Stomach (tissue), 8 donors: ENCODE measurements at regions not wholly inside any gene's neighbourhood (a gene's known extent, or its start where the extent isn't known, plus 50 kb on each side); places are given as distances from the start of the nearest gene placed in this dataset.

Experiments used
- DNase-seq, 2 donors: peaks; one replicate each; pipeline versions ENCODE4 v3.0.0 to v3.0.0-alpha.2; 2013 to 2019
- H3K27ac ChIP-seq, 5 donors: fragments of 200-600 bp in 4 of 5; sonication (generic) in 4 of 5; one replicate each; pipeline ENCODE4 v1.5.1; 2013 to 2019; ENCODE audit warnings: mild to moderate bottlenecking in 1 of 5, moderate library complexity in 1 of 5
- H3K27me3 ChIP-seq, 3 donors: fragments of 200-600 bp; sonication (generic); one replicate each; pipeline ENCODE4 v1.5.1; 2017 to 2019; ENCODE audit warnings: mixed run types in 1 of 3
- H3K36me3 ChIP-seq, 4 donors: fragments of 200-600 bp; sonication (generic); 1 replicate in 3 of 4; 2 replicates in 1 of 4; pipeline ENCODE4 v1.5.1; 2016 to 2019
- H3K4me1 ChIP-seq, 4 donors: fragments of 200-600 bp; sonication (generic); one replicate each; pipeline ENCODE4 v1.5.1; 2016 to 2019
- H3K4me3 ChIP-seq, 4 donors: fragments of 200-600 bp; sonication (generic) in 3 of 4; one replicate each; pipeline ENCODE4 v1.5.1; 2016 to 2019; ENCODE audit warnings: mild to moderate bottlenecking in 1 of 4
- H3K9me3 ChIP-seq, 4 donors: fragments of 200-600 bp; sonication (generic); one replicate each; pipeline ENCODE4 v1.5.1; 2016 to 2019
- CTCF ChIP-seq, 7 experiments: fragments of 450-650 bp in 4 of 7; fragments of 200-600 bp in 3 of 7; sonication (generic) in 3 of 7; IDR thresholded peaks; one replicate each; pipeline ENCODE4 v1.5.1; 2016 to 2019; ENCODE audit warnings: antibody characterized with exemption in 7 of 7, control low read depth in 2 of 7, mild to moderate bottlenecking in 1 of 7
- EP300 ChIP-seq: sonication (generic); formaldehyde crosslinking; IDR thresholded peaks from one replicate; pipeline ENCODE4 v1.6.1; 2017; ENCODE audit warnings: antibody characterized with exemption
- POLR2A ChIP-seq, 4 donors: fragments of 450-650 bp; IDR thresholded peaks; one replicate each; pipeline ENCODE4 v1.6.1; 2016; ENCODE audit warnings: antibody characterized with exemption in 4 of 4, control low read depth in 2 of 4, mild to moderate bottlenecking in 1 of 4, moderate library complexity in 1 of 4
- POLR2AphosphoS5 ChIP-seq, 3 donors: sonication (generic); formaldehyde crosslinking; IDR thresholded peaks; one replicate each; pipeline ENCODE4 v1.6.1; 2016; ENCODE audit warnings: antibody characterized with exemption in 3 of 3
- WGBS, 5 donors: extraction: QIAGEN DNeasy Blood & Tissue Kit in 3 of 5; methylation state at CpG; one replicate each; pipeline versions ENCODE4 v1.1.5 to v1.1.7; 2013 to 2018; 5-methylcytosine and 5-hydroxymethylcytosine counted together
- intact Hi-C: fragments of 100-400 bp; cut with DNase I; formaldehyde crosslinking; loops from one replicate; pipeline ENCODE4 v1.15.1; 2023; ENCODE audit warnings: low total_unique reads
- donor health status: healthy with polysubstance abuse.
- donor health status: Bipolar disorder and iron deficiency.
- donor health status: healthy.

- WGBS, 5 donors = 23 to 41% (median 29%) methylated on average over 12 of the region's 12 CpGs
- peak; percentile 37 to 84 for DNase-seq
- Histone ChIP-seq H3K4me1 (peaks cover 16 to 54% (median 48%) of the 10 kb centered on the region in 4 donors), H3K27me3 (no peaks in the 10 kb centered on the region), H3K36me3 (no peaks in the 10 kb centered on the region), H3K27ac (peak overlapping the region; percentile 6 to 84 (median 75)), H3K9me3 (no peaks in the 10 kb centered on the region), H3K4me3 (no peak overlapping the region)
- peak in 2 of 3 donors; percentile 38 to 77 for TF ChIP-seq POLR2AphosphoS5 (IDR thresholded peaks at IDR 0.05)
- TF ChIP-seq POLR2A (IDR thresholded peaks at IDR 0.05) = no peak
- intact Hi-C loops = no loop called here
These were observed 370.6 kb upstream of the PROK2 start for GRCh38 chr3:72155391-72156064.

DNA sequence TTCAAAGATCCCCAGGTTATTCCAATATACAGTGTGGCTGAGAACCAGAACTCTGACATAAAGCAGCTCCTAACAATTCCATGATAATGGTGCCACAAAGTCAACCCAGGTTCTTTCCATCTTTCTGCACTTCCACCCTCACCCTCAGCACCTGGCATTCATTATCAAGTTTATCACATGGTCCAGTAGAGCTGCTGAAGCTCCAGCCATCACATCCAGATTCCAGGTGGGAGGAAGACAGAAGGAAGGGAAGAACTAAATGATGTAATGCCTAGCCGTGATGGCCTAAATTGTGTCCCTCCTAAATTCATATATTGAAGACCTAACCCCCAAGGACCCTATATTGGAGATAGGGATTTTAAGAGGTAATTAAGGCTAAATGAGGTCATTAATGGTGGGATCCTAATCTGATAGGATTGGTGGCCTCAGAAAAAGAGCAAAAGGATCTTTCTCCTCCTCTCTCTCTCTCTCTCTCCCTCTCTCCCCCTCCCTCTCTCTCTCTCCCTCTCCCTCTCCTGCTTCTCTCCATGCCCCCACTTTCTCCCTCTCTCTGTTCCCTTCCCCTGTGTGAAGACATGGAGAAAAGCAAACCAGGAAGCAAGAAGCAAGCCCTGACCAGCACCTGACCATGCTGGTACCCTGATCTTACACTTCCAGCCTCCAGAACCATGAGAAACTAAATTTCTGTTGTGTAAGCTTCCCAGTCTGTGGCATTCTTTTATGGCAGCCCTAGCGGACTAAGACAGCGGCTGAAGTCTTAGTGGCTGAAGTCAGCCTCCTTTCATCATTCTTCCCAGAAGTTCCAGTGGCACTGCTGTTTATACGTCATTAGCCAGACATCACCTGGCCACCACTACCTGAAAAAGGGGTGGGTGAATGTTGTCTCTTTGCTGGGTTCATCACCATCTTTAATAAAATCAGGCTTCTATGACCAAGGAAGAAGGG, 369.7 kb upstream of the PROK2 start:
- no peaks in the 10 kb centered on the region for H3K27me3 ChIP-seq
- WGBS, 5 donors = 78 to 88% (median 86%) methylated on average over 4 of the region's 4 CpGs
- no peak overlapping the region for H3K4me3 ChIP-seq
- no peaks in the 10 kb centered on the region for H3K36me3 ChIP-seq
- DNase-seq = peak in 1 of 2 donors; percentile 32
- intact Hi-C loops = no loop called here
- peaks cover 16 to 57% (median 49%) of the 10 kb centered on the region in 4 donors for H3K4me1 ChIP-seq
- H3K9me3 ChIP-seq = no peaks in the 10 kb centered on the region
- TF ChIP-seq POLR2A (IDR thresholded peaks at IDR 0.05) (no peak), POLR2AphosphoS5 (IDR thresholded peaks at IDR 0.05) (peak in 1 of 3 donors; percentile 25)
- H3K27ac ChIP-seq = peak overlapping the region; percentile 6 to 84 (median 75)

- H3K9me3 ChIP-seq = no peaks in the 10 kb centered on the region
- peaks cover 16 to 57% (median 49%) of the 10 kb centered on the region in 4 donors for H3K4me1 ChIP-seq
- 68 to 83% (median 74%) methylated on average over 6 of the region's 6 CpGs for WGBS, 5 donors
- no peaks in the 10 kb centered on the region for H3K36me3 ChIP-seq
- H3K27me3 ChIP-seq = no peaks in the 10 kb centered on the region
- TF ChIP-seq EP300 (no peak), POLR2AphosphoS5 (IDR thresholded peaks at IDR 0.05) (no peak), POLR2A (IDR thresholded peaks at IDR 0.05) (no peak), CTCF (IDR thresholded peaks at IDR 0.05) (no peak)
- peak overlapping the region in 4 of 5 donors; percentile 35 to 84 (median 76) for H3K27ac ChIP-seq
- intact Hi-C loops = no loop called here
- no peak for DNase-seq
- H3K4me3 ChIP-seq = peak overlapping the region in 1 of 4 donors; percentile 13
These were observed 368.7 kb upstream of the PROK2 start for GRCh38 chr3:72153477-72154314.

DNA sequence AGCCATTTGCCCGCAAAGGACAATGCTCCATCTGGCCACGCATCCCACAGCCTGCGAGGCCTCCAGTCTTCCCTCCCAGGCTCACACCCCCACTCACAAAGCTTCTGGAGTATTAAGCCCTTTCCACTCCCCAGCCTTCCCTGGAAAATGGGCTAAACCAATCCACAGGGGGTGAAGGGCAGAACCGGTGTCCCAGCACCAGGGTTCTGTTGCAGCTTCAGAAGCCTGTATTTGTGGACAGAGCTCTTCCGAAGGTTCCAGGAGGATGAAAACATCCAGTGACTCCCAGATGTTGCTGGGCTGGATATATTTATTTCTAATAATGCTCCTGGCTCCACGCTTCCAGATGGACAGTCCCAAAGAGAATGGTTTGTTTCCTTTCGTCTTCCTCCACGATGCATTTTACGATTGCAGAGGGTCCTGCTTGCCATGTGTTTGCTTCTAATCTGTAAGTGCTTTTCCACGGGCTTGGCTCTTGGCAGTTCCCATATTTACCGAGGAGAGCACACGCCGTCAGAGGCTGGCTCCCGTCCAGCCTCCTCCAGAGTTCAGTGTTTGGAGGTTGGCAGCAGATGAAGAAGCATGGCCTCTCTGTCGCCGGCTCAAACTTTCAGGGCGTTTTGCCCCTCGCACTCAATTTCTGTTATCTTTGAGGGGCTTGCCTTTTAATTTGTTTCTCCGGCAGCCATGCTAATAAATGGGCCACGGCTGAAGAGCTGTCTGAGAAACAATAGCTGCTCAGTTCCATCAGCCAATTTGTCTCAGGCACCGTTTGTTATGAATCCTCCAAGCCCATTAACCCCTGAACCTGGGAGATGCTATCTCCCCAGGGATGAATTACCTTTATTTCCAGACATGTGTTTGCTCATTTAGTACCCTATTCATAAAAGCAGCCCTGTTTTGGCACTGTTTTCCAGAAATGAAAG, 367.9 kb upstream of the PROK2 start:
- peak; percentile 91 to 95 for DNase-seq
- Histone ChIP-seq H3K4me3 (peak overlapping the region; percentile 3 to 19 (median 12)), H3K27me3 (no peaks in the 10 kb centered on the region), H3K4me1 (peaks cover 16 to 57% (median 49%) of the 10 kb centered on the region in 4 donors), H3K27ac (peak overlapping the region; percentile 35 to 84 (median 73)), H3K36me3 (no peaks in the 10 kb centered on the region), H3K9me3 (no peaks in the 10 kb centered on the region)
- TF ChIP-seq EP300 (no peak), POLR2AphosphoS5 (IDR thresholded peaks at IDR 0.05) (peak; percentile 12 to 76 (median 26))
- WGBS, 5 donors = 13 to 21% (median 15%) methylated on average over 21 of the region's 21 CpGs
- intact Hi-C loops = no loop called here
